Esophagus (tissue), 2 donors: ENCODE measurements at regions not wholly inside any gene's neighbourhood (a gene's known extent, or its start where the extent isn't known, plus 50 kb on each side); places are given as distances from the start of the nearest gene placed in this dataset.
"Not testable (repeated sequence)": the region's sequence is repeated elsewhere in the genome, so short reads cannot be mapped to it uniquely, and the experiment has no call there.

Experiments used
- H3K27ac ChIP-seq, 2 donors: one replicate each; pipeline ENCODE4 v1.5.1; 2013; ENCODE audit warnings: low read depth in 2 of 2, mild to moderate bottlenecking in 2 of 2, inconsistent platforms in 1 of 2, low read length in 1 of 2, moderate library complexity in 1 of 2
- H3K27me3 ChIP-seq, 2 donors: one replicate each; pipeline ENCODE4 v1.6.1; 2013; ENCODE audit warnings: low read length in 2 of 2, control low read depth in 1 of 2, mild to moderate bottlenecking in 1 of 2; ENCODE audit not compliant: insufficient read depth in 2 of 2, control insufficient read depth in 1 of 2
- H3K36me3 ChIP-seq, 2 donors: one replicate each; pipeline ENCODE4 v1.6.1; 2013; ENCODE audit warnings: low read length in 1 of 2; ENCODE audit not compliant: control insufficient read depth in 2 of 2, insufficient read depth in 2 of 2
- H3K4me1 ChIP-seq, 2 donors: one replicate each; pipeline ENCODE4 v1.6.1; 2013; ENCODE audit warnings: low read length in 1 of 2; ENCODE audit not compliant: control insufficient read depth in 2 of 2, insufficient read depth in 2 of 2
- H3K4me3 ChIP-seq, 2 donors: one replicate each; pipeline ENCODE4 v1.5.1; 2013; ENCODE audit warnings: low read length in 2 of 2, mild to moderate bottlenecking in 2 of 2, low read depth in 1 of 2, moderate library complexity in 1 of 2
- H3K9me3 ChIP-seq, 2 donors: one replicate each; pipeline ENCODE4 v1.6.1; 2013; ENCODE audit warnings: mild to moderate bottlenecking in 2 of 2, low read depth in 1 of 2, low read length in 1 of 2, moderate library complexity in 1 of 2; ENCODE audit not compliant: control insufficient read depth in 2 of 2, insufficient read depth in 1 of 2
- WGBS, 2 donors: extraction: QIAGEN DNeasy Blood & Tissue Kit; methylation state at CpG; one replicate each; pipeline ENCODE4 v1.1.7; 2013; 5-methylcytosine and 5-hydroxymethylcytosine counted together
- donor health status: healthy with polysubstance abuse.
- donor health status: Bipolar disorder and iron deficiency.

DNA sequence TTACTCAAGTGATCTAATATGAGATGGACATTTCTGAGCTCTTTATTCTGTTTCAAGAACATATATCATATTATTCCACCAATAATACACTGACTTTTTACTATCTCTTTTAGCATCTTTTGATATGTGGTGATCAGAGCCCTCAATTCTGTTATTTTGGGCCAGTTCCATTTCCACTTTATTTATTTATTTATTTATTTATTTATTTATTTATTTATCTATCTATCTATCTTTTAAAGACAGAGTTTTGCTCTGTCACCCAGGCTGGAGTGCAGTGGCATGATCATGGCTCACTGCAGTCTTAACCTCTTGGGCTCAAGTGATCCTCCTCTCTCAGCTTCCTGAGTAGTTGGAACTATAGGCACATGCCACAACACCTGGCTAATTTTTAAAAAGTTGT lies 57.4 kb upstream of the GRID2 start:
- Histone ChIP-seq H3K36me3 (no peaks in the 10 kb centered on the region), H3K4me1 (no peaks in the 10 kb centered on the region), H3K4me3 (no peak overlapping the region), H3K27ac (no peak overlapping the region), H3K27me3 (no peaks in the 10 kb centered on the region), H3K9me3 (no peaks in the 10 kb centered on the region)

DNA sequence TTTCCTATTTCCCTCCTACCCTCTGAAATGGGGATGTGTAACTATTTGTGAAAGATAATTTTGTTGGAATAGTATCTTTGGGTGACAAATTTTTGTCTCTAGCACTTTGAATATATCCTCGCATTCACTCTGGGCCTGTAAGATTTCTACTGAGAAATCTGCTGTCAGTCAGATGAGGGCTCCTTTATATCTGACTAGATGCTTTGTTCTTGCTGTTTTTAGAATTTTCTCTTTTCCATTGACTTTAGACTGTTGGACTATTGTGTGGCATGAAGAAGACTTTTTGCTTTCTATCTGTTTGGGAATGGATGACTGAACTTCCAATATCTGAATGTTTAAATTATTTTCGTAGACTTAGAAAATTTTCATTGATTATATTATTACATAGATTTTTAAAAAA lies 54.2 kb upstream of the GRID2 start:
- no peaks in the 10 kb centered on the region for H3K4me1 ChIP-seq
- peaks cover 5 to 7% of the 10 kb centered on the region in 2 donors for H3K9me3 ChIP-seq
- no peaks in the 10 kb centered on the region for H3K27me3 ChIP-seq
- H3K36me3 ChIP-seq: no peaks in the 10 kb centered on the region
- 90% methylated on average over 2 of the region's 2 CpGs for WGBS, 2 donors
- no peak overlapping the region for H3K4me3 ChIP-seq
- no peak overlapping the region for H3K27ac ChIP-seq

DNA sequence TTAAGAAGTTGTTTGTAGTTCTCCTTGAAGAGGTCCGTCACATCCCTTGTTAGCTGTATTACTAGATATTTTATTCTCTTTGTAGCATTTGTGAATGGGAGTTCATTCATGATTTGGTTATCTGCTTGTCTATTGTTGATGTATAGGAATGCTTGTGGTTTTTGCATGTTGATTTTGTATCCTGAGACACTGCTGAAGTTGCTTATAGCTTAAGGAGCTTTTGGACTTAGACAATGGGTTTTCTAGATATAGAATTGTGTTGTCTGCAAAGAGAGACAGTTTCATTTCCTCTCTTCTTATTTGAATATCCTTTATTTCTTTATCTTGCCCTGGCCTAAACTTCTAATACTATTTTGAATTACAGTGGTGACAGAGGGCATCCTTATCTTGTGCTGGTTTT lies 52.1 kb upstream of the GRID2 start:
- Histone ChIP-seq H3K27ac (no peak overlapping the region), H3K36me3 (no peaks in the 10 kb centered on the region), H3K27me3 (no peaks in the 10 kb centered on the region), H3K4me1 (no peaks in the 10 kb centered on the region), H3K4me3 (no peak overlapping the region), H3K9me3 (peaks cover 11 to 18% of the 10 kb centered on the region in 2 donors)
- 81 to 88% methylated on average over 1 of the region's 1 CpG for WGBS, 2 donors

DNA sequence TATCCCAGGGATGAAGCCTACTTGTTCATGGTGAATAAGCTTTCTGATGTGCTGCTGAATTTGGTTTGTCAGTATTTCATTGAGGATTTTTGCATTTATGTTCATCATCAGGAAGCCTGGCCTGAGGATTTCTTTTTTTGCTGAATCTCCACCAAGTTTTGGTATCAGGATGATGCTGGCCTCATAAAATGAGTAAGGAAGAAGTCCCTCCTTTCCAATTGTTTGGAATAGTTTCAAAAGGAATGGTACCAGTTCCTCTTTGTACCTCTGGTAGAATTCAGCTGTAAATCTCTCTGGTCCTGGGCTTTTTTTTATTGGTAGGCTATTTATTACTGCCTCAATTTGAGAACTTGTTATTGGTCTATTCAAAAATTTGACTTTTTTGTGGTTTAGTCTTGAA lies 51.4 kb upstream of the GRID2 start:
- not testable (repeated sequence) for H3K4me3 ChIP-seq, H3K27ac ChIP-seq, H3K27me3 ChIP-seq, H3K36me3 ChIP-seq, H3K4me1 ChIP-seq
- peaks cover 11 to 20% of the 10 kb centered on the region in 2 donors for H3K9me3 ChIP-seq

DNA sequence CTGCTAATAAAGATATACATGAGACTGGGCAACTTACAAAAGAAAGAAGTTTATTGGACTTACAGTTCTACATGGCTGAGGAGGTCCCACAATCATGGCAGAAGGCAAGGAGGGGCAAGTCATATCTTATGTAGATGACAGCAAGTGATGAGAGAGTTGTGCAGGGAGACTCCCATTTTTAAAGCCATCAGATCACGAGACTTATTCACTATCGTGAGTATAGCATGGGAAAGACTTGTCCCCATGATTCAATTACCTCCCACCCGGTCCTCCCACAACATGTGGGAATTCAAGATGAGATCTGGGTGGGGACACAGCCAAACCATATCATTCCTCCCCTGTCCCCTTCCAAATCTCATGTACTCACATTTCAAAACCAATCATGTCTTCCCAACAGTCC lies 50.9 kb upstream of the GRID2 start:
- H3K27ac ChIP-seq: no peak overlapping the region
- H3K36me3 ChIP-seq: no peaks in the 10 kb centered on the region
- no peaks in the 10 kb centered on the region for H3K27me3 ChIP-seq
- no peak overlapping the region for H3K4me3 ChIP-seq
- H3K4me1 ChIP-seq: no peaks in the 10 kb centered on the region
- peaks cover 11 to 20% of the 10 kb centered on the region in 2 donors for H3K9me3 ChIP-seq
- 85 to 91% methylated on average over 3 of the region's 3 CpGs for WGBS, 2 donors

DNA sequence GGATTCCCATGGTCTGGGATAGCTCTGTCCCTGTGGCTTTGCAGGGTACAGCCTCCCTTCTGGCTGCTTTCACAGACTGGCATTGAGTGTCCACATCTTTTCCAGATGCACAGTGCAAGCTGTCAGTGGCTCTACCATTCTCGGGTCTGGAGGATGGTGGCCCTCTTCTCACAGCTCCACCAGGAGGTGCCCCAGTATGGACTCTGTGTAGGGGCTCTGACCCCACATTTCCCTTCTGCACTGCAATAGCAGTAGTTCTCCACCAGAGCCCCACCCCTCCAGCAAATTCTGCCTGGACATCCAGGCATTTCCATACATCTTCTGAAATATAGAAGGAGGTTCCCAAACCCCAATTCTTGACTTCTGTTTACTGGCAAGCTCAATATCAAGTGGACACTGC lies 50.2 kb upstream of the GRID2 start:
- Histone ChIP-seq H3K4me1 (no peaks in the 10 kb centered on the region), H3K27me3 (no peaks in the 10 kb centered on the region), H3K4me3 (no peak overlapping the region), H3K9me3 (peaks cover 11 to 20% of the 10 kb centered on the region in 2 donors), H3K27ac (no peak overlapping the region), H3K36me3 (no peaks in the 10 kb centered on the region)
- WGBS, 2 donors: 90 to 95% methylated on average over 1 of the region's 1 CpG
